Myocyte (in vitro differentiated cells): ENCODE measurements at regions not wholly inside any gene's neighbourhood (a gene's known extent, or its start where the extent isn't known, plus 50 kb on each side); places are given as distances from the start of the nearest gene placed in this dataset.
"Not testable (repeated sequence)": the region's sequence is repeated elsewhere in the genome, so short reads cannot be mapped to it uniquely, and the experiment has no call there.

Experiments
- DNase-seq: peaks from one replicate; pipeline ENCODE4 v3.0.0-alpha.2; 2012; ENCODE audit warnings: low read depth

DNA sequence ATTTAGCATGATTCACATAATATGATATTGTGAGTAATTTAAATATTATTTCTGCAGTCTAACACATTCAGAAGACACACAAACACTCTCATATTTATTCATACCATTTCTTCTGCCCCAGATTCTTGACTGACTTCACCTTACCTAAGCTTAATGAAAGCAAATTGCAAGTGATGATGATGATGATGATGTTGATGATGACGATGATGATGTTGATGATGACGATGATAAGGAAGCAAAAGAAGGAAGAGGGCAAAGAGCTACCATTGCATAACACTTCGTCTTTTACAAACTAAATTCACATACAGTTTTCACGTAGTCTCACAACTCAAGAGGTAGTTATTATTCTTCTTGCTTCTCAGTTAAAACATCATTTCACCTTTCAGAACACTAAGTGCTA, 404.7 kb downstream of the NAF1 start:
- DNase-seq: no peak

DNA sequence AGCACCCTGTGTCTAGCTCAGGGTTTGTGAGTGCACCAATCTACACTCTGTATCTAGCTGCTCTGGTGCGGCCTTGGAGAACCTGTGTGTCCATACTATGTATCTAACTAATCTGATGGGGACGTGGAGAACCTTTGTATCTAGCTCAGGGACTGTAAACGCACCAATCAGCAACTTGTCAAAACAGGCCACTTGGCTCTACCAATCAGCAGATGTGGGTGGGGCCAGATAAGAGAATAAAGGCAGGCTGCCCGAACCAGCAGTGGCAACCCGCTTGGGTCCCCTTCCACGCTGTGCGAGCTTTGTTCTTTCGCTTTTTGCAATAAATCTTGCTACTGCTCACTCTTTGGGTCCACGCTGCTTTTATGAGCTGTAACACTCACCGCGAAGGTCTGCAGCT, 426.5 kb downstream of the NAF1 start:
- not testable (repeated sequence) for DNase-seq

DNA sequence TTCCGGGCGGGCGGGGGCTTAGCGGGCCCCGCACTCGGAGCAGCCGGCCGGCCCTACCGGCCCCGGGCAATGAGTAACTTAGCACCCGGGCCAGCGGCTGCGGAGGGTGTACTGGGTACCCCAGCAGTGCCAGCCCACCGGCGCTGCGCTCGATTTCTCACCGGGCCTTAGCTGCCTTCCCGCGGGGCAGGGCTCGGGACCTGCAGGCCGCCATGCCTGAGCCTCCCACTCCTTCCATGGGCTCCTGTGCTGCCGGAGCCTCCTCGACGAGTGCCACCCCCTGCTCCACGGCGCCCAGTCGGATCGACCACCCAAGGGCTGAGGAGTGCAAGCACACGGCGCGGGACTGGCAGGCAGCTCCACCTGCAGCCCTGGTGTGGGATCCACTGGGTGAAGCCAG, 427.1 kb downstream of the NAF1 start:
- not testable (repeated sequence) for DNase-seq

DNA sequence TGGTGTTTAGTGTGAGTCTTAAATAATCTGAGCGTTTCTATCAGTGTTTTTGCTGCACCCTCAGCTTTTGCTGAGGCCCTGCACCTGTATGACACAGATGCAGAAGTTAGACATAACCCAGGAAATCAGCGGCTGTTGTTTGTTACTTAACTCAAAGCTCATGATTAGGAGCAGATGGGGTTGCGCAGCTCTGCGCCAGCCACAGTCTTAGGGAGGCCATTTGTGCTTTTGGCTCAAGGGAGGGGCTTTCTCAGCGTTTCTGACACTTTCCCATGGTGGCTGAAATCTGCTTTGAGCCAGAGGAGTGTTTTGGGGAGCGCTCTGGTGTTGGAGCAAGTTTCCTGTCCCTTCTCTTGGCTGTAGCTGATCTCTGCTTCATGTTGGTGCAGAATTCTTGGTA, 433.8 kb downstream of the NAF1 start:
- no peak for DNase-seq

DNA sequence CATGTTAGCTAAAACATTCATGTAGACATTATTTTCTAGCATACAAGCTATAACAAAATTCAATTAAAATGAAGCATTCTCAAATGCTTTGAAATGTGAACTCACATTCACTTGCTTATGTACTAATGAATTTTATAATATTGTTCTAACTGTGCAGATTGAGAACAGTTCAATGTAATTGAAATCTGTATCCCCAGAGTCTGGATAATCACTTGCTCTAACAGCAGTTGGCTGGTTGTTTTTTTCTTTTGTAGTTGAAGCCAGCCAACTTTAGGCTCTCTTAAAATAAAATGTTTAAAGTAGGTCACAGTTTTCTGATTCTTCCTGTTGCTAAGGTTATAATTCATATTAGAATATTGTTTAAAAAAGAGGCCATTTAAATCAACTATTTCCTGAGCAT, 438.9 kb downstream of the NAF1 start:
- DNase-seq: no peak

DNA sequence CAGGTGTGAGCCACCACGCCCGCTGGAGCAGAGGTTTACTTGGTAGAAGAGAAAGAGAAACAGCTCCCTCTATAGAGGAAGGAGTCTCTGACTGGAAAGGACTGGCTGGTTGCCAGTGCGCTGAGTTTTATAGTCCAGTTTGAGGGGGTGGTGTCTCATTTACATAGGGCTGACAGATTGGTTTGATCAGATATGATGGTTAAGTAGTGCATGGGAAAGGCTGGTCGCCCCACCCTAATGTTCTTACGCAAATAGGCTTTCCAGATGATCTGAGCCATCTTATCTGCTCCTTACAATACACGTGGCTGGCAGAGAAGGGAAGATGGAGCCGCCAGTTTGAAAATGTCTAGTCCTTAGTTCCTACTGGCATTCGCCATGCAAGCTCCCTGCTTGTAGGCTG, 439.5 kb downstream of the NAF1 start:
- no peak for DNase-seq

DNA sequence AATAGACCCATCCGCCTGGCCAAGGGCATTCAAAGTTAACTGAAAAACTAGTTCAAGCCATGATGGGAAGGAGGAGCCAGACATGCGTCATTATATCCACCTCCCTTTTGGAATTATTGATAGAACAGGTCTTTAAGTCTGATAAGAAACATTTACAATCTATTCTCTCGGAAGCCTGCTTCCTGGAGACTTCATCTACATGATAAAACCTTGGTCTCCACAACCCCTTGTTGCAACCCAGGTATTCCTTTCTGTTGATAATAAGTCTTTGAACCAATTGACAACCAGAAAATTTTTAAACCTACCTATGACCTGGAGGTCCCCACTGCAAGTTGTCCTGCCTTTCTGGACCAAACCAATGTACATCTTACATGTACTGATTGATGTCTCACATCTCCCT, 451.3 kb downstream of the NAF1 start:
- no peak for DNase-seq

DNA sequence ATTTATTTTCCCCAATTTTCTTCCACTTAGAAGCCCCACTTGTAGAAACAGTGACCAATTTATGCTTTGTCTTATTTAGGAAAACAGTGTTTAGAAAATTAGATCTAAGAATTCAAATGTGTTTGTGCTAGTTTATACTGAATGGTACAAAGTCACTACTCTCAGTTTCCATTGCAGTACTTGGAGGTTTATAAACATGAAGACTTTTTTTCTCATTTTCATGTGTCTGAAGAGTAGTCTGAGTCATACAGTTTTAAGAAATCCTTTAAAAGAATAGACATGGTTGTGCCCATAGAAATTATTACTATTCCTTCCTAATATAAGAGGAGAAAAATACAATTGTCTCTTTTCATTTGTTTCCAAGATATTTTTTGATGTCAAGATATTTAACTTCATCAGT, 458.7 kb downstream of the NAF1 start:
- no peak for DNase-seq

DNA sequence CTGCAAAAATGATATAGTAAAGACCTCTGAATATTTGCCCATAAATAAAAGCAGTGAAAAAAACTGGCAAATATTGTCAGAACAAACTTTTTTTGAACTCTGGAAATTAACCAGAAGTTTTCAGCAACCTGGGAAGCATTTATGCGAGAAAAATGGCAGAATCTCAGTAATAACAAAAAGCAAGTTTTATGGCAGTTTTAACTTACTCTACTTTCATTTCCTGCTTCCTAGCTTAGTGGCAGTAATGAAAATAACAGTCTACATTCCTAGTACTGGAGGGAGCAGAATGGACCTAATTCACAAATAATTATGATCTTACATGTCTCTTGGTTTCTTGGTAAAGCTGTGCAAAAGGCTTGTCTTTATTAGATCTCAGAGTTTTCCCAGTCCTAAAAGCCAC, 460.1 kb downstream of the NAF1 start:
- DNase-seq: no peak

DNA sequence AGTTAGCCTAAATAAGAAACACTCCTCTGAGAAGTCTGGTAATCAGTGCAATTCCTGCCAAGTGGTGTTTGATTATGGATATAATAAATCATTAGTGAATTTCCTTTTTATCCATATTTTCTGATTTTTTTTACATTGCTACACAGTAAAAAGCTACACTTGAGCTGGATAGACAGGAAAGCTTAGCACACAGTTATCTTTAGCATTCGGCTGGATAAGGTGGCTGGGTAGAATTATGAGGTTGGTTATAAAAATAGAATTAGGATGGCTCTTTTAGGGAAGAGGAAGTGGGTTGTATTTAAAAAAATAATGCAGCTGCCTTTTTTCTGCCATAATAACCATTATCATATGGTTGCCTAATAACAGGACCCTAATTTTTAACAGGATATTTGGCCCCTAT, 460.6 kb downstream of the NAF1 start:
- DNase-seq: no peak

DNA sequence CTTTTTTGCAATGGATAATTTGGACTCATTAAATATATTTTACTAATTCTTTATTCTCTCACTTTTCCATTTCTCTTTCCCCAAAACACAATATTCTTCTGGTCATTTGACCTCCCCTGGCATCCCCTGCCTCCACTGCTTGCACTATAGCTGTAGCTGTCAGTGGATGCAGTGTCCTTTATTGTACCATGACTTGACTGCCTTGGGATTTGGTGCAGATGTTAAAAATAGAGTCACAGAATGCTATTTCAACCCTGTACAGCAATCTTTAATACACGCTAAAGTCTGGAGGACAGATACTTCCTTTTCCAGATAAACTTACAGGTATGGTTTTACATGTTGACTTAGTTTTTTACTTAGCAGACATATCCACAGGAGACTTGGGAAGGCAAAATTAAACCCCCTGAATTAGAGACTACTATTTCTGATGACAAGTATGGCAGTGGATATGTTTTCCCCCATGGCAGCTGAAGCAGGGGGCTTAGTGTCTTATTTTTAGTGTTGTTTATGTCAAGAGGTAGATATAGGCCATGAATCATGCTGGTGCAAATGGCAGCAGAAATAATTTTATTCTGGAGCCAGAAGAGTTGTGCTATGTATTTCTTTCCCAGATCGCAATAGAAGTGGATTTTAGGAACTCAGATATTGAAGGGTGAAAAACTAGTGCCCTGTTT, 461.4 kb downstream of the NAF1 start:
- DNase-seq: peak; percentile 5

DNA sequence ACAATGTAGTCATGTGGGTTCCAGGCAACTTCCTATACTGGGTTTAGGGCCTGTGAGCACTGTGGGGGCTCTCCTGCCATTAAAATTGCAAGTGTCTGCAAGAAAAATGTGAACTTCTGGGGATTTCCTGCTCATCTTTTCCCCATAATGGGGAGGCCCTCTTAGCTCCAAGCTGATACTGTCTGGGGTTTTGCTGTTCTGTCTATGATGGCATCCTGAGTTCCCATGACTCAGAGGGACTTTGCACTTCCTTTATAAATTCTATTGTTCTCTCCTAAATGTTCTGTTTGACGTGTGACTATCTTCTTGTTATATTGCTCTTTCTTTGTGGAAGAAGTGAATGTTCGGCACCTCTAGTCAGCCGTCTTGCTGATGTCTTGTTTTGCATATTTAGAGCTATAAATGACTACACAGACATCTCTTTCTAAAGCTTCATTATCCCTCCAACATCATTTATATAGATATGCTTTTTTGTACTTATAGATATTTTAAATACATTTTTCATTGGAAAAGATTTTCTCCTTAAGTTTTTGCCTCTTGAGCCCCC, 465.8 kb downstream of the NAF1 start:
- DNase-seq: no peak

DNA sequence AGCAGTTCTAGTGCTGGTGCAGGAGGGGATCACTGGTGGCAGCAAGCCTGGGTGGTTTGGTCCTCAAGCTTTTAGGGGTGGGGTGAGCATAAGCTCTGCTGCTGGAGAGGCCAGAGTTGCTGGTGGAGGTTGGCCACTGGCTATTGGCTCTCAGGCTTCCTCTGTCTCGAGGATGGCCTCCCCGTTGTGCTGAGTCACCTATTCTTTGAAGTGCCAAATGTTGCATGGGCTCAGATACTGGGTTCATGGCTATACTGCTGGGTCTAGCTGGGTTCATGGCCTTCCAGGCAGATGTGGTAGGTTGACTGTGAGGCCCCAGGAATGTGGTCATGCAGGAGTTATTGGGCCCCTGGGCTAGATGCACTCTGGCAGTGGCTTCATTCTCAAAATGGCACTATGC, 466.3 kb downstream of the NAF1 start:
- no peak for DNase-seq

DNA sequence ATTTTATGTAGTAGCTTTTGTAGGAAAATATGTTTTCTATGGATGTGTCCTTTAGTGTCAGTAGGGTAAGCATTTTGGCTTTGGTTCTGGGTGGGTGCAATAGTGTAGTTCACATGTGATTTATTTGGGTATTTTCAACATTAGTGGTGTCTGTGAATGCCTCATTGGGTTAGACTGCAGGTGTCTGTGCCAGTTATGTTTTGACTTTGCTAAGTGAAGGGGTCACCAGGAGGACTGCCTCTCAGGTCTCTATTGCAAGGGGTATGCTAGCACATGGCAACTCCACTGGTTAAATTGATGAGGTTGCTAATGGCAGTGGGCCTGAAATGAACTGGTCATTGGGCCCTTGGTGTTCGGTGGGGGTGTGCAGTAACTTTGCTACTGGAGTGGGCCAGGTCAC, 467.1 kb downstream of the NAF1 start:
- DNase-seq: no peak

DNA sequence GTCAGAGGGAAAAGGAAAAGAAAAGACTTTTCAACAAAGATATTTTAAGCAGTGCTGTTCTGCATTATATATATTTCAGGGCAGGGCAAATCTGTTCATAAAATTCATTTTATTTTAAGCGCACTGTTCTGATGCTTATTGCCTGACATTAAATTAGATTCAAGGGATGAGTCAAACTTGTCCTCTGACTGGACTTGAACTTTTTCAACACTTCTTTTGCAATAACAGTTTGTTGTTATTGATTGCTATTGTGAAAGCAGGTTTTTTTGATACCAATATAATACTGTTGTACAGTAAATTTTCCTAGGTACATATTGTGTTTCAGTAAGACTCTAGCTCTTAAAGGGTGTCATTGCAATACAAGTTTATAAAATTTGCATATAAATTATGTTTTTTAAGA, 481.3 kb downstream of the NAF1 start:
- no peak for DNase-seq

DNA sequence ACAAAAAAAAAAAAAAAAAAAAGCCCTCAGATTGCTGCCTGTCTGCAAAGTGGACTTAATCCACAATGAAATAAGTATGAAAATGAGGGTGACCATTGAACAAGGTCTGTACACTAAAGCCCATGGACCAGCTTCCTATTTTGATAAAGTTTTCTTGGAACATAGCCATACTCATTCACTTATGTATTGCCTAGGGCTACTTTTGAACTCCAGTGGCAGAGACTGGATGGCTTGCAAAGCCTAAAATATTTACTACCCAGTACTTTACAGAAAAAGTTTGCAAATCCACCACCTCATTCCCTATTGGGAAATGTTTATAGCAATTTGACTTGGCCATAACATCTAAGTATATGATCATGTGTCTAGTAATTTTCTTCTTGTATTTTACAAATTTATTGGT, 481.7 kb downstream of the NAF1 start:
- no peak for DNase-seq

DNA sequence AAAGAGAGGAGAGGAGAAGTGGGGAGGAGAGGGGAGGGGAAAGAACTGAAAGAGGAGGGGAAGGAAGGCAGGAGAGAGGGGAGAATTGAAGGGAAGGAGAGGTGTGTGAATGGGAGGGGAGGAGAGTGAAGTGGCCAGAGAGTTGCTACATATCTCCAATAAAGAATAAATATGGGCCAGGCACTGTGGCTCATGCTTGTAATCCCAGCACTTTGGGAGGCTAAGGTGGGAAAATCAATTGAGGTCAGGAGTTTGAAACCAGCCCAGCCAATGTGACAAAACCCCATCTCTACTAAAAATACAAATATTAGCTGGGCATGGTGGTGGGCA, 482.4 kb downstream of the NAF1 start:
- no peak for DNase-seq

DNA sequence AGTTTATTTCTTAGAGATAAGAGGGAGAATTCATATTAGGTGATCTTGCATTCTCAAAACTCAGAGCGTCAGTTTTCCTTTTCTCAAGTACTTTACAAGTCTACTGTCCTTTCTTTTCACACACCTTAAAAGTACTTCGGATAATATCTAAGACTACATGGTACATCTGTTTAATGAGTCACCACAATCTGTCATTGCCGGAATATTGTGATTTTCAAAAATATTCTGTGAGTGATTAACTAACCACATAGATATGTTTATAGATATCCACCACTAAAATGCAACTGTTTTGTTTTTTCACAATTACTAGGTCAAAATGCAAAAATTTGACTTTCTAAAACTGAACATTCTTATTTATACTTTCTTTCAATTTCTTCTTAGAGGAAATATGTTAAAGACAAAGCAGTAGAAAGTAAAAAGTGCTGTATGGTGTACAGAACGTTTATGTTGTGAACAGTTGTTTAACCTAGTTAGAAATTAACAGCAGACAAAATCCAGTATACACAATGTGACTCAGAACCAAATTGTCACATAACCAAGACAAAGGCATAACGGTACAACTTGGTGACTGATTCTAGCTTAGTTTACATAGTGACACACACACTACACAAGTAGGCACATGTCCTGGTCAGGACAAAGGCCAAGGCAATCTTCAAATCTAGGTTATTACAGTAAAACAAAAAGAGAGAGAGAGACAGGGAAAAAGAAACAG, 482.9 kb downstream of the NAF1 start:
- no peak for DNase-seq

DNA sequence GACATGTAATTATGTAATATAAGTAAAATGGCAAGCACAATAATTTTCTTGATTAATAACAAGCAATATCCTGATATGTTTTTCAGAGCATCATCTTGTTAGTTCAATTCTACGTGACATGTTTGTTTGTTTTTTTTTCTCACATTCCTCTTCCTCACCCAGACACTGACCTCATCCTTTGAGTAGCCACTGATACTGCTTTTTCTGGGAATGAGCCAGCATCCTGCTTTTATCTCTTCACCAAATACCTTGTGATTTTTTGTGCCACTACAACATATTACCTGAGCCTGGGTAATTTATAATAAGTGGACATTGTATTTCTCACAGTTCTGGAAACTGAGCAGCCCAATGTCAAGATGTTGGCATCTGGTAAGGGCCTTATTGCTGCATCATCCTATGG, 484.0 kb downstream of the NAF1 start:
- DNase-seq: no peak

DNA sequence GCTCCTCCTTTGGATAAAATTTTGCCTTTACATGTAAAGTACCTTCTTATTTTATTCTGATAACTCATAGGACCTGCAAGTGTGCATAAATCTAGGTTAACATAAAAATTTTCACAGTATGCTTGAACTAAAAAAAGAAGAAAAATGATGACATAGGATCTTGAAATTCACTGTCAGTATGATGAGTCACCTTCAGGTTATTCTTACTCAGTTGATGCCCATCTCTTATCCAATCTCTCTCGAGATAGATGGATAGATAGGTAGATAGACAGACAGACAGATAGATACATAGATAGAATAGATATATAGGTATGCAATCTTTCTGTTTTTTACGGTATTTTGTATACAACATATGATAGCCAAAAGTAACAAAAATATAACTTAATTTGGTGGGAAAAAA, 485.5 kb downstream of the NAF1 start:
- DNase-seq: no peak

DNA sequence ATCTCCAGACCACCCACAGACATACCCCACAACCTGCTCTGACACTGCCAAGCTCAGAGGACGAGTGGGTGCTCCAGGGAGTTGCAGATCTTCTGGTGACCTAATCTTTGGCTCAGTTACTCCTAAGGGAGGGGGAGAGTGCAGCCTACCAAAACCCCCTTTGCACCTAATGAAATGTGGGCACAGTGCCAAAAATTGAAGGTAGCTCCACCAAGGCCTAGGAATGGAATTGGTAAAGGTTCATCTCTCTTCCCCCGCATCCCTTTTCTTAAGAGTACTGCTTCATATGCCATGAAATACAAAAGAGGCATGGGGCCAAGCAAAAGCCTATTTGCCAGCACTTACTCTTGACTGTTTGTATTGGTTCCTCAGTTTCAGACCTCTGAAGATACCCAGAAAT, 491.0 kb downstream of the NAF1 start:
- no peak for DNase-seq

DNA sequence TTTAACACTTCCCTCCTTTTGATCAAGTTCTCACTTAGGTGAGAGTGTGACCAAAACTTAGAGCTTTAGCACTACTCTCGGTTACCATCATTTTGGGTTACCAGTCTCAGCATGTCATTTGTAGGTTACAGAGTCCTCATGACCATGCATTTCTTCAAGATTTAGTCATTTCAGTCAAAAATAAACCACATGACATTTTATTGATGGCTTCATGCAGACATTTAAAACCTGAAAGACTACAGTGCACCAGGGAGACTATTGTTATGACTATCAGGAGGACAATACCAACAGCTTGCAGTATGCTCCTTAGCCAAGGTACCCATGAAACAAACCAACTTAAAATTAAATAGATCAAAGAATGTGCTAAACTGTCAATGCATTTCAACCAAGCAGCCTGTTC, 498.1 kb upstream of the FSTL5 start:
- DNase-seq: no peak

DNA sequence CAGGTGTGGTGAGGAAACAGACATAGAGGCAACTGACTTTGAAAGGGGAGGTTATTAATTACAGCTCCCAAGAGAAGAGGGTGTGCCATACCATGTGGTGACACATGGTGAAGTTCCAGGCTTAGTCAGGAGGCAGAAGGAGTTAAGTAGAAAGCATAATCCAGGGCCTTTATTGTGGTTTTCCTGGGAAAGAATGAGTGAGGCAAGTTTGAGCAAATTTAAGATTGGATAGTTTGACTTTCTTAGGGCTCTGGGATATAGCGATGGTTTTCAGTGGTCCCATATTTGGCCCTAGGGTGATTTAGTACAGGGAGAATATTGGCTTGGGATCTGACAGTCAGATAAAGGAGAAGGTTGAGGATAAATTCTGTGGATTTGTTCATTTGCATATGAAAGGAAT, 495.9 kb upstream of the FSTL5 start:
- DNase-seq: no peak
